ENCODE measurements at regions not wholly inside any gene's neighbourhood (a gene's known extent, or its start where the extent isn't known, plus 50 kb on each side); places are given as distances from the start of the nearest gene placed in this dataset.

- DNase-seq (ENCODE audit: low spot score), result no peak
Measured at GRCh38 chr12:69084816-69085378, 151.9 kb upstream of the CPM start.

DNA sequence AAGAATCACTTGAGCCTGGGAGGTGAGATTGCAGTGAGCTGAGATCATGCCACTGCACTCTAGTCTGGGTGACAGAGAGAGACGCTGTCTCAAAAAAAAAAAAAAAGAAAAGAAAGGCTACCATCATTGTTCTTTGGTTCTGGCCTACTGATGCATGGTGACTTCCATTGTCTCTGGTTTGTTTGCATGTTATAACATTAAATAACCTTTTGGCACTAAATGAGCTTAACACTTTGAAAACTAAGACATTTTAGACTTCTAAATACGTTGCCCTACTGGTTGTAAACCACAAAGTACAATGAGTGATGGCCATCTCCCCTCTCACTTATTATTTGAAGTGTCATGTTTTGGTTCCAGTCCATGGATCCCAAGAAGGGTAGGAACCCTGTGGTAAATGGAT, 152.9 kb upstream of the CPM start:
- intact Hi-C loops (cut with DNase I), result no loop called here
- DNase-seq (ENCODE audit: low spot score) (no peak), ATAC-seq (no peak)

More at GRCh38 chr12:69084816-69085378, 151.9 kb upstream of the CPM start:
- no peak for ATAC-seq
- intact Hi-C loops (cut with DNase I), result no loop called here

DNA sequence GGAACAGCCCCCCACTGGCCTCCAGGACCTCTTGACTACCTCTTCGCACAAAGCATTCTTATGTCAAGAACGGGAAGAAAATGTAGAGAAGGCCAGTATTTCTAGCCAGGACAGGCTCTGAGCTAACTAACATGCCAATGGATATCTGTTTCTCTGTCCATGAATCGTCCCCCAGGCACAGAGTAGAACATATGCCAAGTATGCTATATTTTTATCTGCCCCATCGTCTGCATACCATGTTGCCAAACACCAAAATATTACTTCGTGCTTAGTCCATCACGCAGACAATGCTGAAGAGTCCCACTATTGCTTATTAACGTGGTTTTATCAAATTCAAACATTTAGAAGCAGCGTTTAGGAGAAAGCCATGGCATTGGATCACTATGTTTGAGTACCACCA, 151.4 kb upstream of the CPSF6 start:
- ATAC-seq (no peak), DNase-seq (ENCODE audit: low spot score) (no peak)
- intact Hi-C loops (cut with DNase I), result no loop called here

DNA sequence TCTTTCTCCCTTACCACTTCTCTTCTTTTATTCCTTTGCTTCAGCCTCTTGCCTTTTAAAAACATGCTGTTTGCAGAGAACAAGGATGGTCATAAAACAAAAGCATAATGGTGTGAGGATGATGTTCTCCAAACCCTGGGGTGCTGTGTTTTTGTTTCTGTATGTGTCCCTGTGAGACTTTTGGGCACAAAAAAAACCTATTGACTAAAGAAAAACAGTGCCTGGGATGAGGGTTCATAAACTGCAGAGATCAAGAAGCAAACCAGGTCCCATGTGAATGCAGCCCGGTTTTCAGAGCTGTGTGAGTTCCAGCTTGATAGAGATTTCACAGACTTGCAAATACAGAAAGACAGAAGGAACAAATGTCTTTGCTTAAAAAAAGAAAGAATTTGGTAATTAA, 148.6 kb upstream of the CPSF6 start:
- ATAC-seq, result peak; percentile 46
- intact Hi-C loops (cut with DNase I), result no loop called here
- DNase-seq (ENCODE audit: low spot score), result no peak

DNA sequence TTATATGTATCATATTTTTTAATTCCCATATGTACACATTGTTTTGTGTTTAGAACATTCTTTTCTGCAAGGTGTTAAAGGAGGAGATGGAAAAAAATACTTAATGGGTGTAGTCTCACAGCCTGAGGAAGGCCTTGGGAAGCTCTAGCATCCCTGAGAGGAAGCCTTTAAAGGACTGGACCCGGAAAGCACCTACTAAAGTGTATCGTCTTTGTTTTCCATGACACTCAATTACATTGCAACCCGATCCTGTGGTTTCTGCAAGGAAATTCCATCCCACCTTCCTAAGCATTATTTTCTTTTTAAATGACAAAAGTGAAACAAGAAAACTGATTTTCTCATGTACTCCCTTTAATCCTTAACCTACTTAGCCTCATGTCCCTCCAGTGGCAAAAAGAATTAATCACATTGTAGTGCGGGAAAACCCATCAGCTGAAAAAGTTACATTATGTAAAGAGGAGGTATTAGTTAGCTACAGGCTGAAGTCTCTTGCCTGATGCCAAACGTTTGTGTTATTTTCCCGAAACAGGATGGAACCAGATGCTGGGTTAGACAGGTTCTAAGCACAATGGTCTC, 147.8 kb upstream of the CPSF6 start:
- intact Hi-C loops (cut with DNase I), result no loop called here
- DNase-seq (ENCODE audit: low spot score) (no peak), ATAC-seq (no peak)

- intact Hi-C loops (cut with DNase I), result no loop called here
- DNase-seq (ENCODE audit: low spot score) (no peak), ATAC-seq (no peak)
Measured at GRCh38 chr12:69092137-69092536, 147.2 kb upstream of the CPSF6 start.

DNA sequence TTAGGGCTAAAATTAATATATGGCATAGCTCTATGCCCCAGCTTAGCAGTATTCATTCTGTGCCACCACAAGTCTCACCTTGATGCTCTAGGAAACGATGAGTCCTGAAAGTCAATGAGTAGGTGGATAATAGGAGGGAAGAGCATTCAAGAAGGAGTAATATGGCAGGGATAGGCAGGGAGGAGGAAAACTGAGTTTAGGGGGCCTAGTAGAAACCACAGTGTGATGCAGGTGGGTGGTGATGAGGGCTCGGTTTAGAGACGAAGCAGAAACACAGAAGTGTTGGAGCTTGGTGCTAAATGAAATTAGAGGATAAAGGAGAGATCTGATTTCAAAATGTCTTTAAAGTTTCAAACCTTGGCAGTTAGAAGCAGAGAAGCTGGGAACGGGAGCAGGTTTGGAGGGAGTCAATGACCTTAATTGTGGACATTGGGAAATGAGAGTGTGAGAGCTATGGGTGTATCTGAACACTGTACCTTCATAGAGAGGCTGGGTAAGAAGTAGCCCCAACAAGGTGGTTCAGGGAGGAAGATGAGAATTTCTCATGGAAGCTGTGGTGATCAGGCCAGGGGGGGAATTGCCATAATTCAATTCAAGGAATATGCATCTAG, 144.7 kb upstream of the CPSF6 start:
- intact Hi-C loops (cut with DNase I), result no loop called here
- DNase-seq (ENCODE audit: low spot score) (no peak), ATAC-seq (no peak)

DNA sequence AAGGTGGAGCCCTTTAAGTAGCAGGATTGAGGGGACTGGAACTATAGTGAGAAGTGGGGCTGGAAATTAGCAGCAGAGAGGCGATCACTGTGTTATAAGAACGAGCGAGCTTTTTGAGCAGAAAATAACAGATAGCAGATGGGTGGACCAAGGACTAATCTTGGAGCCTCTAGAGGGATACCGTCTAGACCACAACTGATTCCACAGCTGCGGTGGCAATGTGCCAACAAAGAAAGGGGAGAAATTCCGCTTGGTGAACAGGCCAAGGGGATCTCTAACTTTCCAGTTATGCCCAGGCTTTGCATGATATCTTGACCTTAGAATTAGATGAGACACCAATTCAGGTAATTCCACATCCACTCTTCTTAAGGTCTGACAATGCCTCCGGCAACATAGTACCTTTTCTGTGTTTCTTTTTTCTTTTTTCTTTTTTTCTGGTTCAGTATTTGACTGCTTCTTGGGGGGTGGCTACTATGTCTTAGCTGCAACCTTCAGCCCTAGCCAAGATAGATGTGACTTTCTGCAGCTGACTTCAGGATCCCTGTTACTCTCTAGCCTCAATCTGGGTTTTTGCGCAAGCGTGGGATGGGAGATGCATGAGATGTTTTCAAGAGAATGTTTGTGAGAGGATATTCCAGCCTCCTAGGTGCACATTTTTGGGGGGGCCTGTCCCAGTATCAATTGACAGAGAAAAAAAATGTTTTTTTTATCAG, 143.4 kb upstream of the CPSF6 start:
- peak; percentile 66 for DNase-seq (ENCODE audit: low spot score)
- peak; percentile 64 for ATAC-seq
- intact Hi-C loops (cut with DNase I), result no loop called here

DNA sequence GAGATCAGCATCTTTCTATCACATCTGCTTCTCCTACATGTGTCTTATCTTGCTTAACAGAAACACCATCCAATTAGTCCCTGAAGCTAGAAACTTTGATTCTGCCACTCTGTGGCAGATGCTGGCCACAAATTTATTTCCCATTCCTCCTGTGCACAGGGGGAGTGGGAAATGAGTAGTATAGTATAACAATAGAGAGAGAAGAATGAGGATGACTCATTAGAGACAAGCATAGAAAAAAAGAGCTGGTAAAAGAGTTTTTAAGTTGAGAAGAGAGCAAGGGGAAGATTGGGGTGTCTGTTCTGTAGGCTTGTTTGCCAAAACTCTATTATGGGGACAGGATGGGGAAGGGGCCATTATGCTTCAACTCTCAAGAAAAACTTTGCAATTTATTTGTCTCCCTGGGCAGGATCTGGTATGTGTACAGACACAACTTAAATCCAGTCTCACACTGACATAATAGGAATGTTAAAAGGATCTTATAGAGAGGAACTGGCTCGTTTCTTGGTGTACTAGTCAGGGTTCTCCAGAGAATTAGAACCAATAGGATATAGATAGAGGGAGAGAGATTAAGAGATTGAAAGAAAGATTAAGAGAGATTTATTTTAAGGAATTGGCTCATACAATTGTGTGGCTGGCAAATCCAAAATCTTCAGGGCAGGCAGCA, 142.6 kb upstream of the CPSF6 start:
- DNase-seq (ENCODE audit: low spot score) (no peak), ATAC-seq (no peak)
- intact Hi-C loops (cut with DNase I), result no loop called here

- DNase-seq (ENCODE audit: low spot score) (no peak), ATAC-seq (no peak)
- intact Hi-C loops (cut with DNase I), result no loop called here
Measured at GRCh38 chr12:69097619-69098368, 141.6 kb upstream of the CPSF6 start.

GRCh38 chr12:69099201-69099837, 140.1 kb upstream of the CPSF6 start:
- ATAC-seq, result no peak

DNA sequence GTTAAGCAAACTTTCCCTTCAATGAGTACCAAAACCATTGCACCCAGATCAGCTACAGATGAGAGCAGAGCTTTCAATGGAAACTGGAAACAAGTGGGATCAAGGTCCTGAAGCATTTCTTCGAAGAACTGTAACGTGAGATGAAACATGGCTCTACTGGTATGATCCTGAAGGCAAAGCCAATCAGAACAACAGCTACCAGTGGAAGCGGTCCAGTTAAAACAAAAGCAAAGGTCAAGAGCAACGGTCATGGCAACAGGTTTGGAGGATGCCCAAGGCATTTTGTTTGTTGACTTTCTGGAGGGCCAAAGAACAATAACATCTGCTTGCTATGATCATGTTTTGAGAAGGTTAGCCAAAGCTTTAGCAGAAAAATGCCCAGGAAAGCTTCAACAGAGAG, 137.9 kb upstream of the CPSF6 start:
- peak; percentile 89 for ATAC-seq
- intact Hi-C loops (cut with DNase I), result no loop called here
- no peak for DNase-seq (ENCODE audit: low spot score)

More at GRCh38 chr12:69099201-69099837, 140.1 kb upstream of the CPSF6 start:
- no peak for DNase-seq (ENCODE audit: low spot score)
- intact Hi-C loops (cut with DNase I), result no loop called here

DNA sequence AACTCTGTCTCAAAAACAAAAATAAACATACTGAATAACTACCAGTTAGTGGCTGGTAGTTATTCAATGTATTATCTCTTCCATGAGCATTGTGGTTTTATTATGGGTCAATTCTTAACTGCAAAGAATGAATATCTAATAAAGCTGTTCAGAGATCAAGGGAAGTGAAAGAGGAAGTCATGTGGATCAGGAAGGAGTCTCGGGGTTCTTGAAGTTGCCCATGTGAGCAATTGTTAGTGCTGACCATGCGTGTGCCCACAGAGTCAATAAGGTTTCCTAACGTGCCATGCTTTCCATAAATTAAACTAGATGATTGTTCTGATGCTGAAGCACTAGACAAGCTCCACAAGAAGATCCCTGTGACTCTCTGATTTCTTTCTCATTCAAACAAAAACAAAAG, 136.5 kb upstream of the CPSF6 start:
- intact Hi-C loops (cut with DNase I), result no loop called here
- ATAC-seq, result peak; percentile 39
- DNase-seq (ENCODE audit: low spot score), result no peak

DNA sequence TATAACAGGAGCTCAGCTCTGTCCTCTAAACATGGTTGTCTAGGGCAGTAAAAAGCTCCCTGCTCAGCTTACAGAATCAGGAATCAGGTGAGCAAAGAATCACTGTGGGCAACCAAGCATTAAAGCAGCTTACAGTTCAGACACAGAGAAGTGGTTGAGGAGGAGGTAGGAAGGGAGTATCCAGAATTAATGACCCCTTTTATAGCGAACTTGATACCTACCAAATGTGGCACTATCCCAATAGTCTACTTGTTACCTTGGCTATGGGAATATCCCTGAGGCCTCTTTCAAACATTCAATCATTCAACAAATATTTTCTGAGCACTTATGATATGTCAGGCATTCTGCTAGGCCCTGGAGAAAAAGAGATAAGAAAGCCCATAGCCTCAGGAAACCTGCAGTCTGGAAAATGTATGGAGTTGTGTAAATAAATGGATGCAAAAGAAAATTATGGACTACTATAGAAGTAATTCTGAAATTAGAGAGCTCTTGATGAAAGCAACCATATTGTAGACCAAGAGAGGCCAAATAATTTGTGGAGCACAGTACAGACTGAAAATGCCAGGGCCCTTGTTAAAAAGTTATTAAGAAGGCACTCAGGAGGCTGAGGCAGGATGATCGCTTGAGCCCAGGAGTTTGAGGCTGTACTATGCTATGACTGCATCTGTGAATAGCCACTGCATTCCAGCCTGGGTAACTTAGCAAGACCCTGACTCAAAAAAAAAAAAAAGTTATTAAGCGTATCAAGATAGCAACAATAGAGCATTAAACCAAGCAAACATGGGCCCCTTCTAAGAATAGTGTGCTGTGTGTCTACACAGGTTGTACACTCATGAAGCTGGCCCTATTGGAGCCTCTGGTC, 134.0 kb upstream of the CPSF6 start:
- intact Hi-C loops (cut with DNase I), result no loop called here
- no peak for ATAC-seq

GRCh38 chr12:69106482-69107118, 132.8 kb upstream of the CPSF6 start:
- intact Hi-C loops (cut with DNase I), result no loop called here
- DNase-seq (ENCODE audit: low spot score), result no peak
- ATAC-seq, result no peak

More for the DNA sequence above, 134.0 kb upstream of the CPSF6 start:
- DNase-seq (ENCODE audit: low spot score), result no peak

- intact Hi-C loops (cut with DNase I), result no loop called here
- peak; percentile 23 for ATAC-seq
- no peak for DNase-seq (ENCODE audit: low spot score)
Measured at GRCh38 chr12:69107541-69107940, 131.8 kb upstream of the CPSF6 start.

DNA sequence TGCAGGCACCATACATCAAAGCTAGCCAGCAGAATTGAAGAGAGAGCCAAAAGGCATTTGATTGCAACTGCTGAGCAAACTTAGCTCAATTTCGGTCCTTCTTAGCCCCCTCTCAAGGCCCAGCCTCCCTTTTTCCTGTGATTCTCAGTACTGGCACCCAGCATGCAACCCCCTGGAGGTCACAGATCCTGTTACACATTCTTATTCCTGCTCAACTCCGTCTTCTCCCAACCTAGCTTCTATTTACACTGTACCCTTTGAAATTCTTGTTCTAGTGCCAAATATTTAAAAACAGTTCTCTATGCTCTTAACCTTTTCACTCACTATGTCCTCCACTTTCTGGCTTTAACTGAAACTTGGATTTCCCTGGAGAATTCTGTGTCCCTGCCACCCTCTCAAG, 131.3 kb upstream of the CPSF6 start:
- ATAC-seq, result no peak
- no peak for DNase-seq (ENCODE audit: low spot score)
- intact Hi-C loops (cut with DNase I), result no loop called here
